H9 (cell line): ENCODE measurements at regions not wholly inside any gene's neighbourhood (a gene's known extent, or its start where the extent isn't known, plus 50 kb on each side); places are given as distances from the start of the nearest gene placed in this dataset.

Experiments
- DNase-seq: peaks from one replicate; pipeline ENCODE4 v3.0.0-alpha.2; 2017
- H2AFZ ChIP-seq: one replicate; pipeline ENCODE4 v1.6.1; 2013; ENCODE audit warnings: mild to moderate bottlenecking, low read length, control low read depth, moderate library complexity
- H2AK5ac ChIP-seq: 2 replicates; pipeline ENCODE4 v1.6.1; 2013; ENCODE audit warnings: low read length, control low read depth, mixed read lengths; ENCODE audit not compliant: insufficient read length
- H2BK120ac ChIP-seq: one replicate; pipeline ENCODE4 v1.6.1; 2013; ENCODE audit warnings: low read depth, mild to moderate bottlenecking, low read length, control low read depth, inconsistent platforms; ENCODE audit not compliant: poor library complexity, severe bottlenecking
- H2BK12ac ChIP-seq: 2 replicates; pipeline ENCODE4 v1.6.1; 2013; ENCODE audit warnings: low read length, control low read depth, mixed read lengths, low read depth; ENCODE audit not compliant: insufficient read length
- H2BK15ac ChIP-seq: 2 replicates; pipeline ENCODE4 v1.6.1; 2013; ENCODE audit warnings: low read depth, low read length, control low read depth
- H2BK20ac ChIP-seq: one replicate; pipeline ENCODE4 v1.6.1; 2013; ENCODE audit warnings: low read depth, mild to moderate bottlenecking, low read length, control low read depth, inconsistent platforms; ENCODE audit not compliant: poor library complexity, severe bottlenecking
- H2BK5ac ChIP-seq: 2 replicates; pipeline ENCODE4 v1.6.1; 2013; ENCODE audit warnings: low read length, control low read depth, mixed read lengths; ENCODE audit not compliant: insufficient read length
- H3K14ac ChIP-seq: 2 replicates; pipeline ENCODE4 v1.6.1; 2013; ENCODE audit warnings: low read length, control low read depth; ENCODE audit not compliant: insufficient read depth
- H3K18ac ChIP-seq: 2 replicates; pipeline ENCODE4 v1.6.1; 2013; ENCODE audit warnings: low read depth, mild to moderate bottlenecking, mixed read lengths, low read length, control low read depth; ENCODE audit not compliant: insufficient read length
- H3K23ac ChIP-seq: 2 replicates; pipeline ENCODE4 v1.6.1; 2013; ENCODE audit warnings: low read length, control low read depth, mixed read lengths, low read depth; ENCODE audit not compliant: insufficient read length
- H3K23me2 ChIP-seq: 2 replicates; pipeline ENCODE4 v1.6.1; 2013; ENCODE audit warnings: low read depth, mild to moderate bottlenecking, mixed read lengths, low read length, control low read depth; ENCODE audit not compliant: insufficient read length, poor library complexity, severe bottlenecking
- H3K27ac ChIP-seq: 2 replicates; pipeline ENCODE4 v1.5.1; 2013; ENCODE audit warnings: low read length, control low read depth, mixed read lengths, low read depth; ENCODE audit not compliant: insufficient read length
- H3K27me3 ChIP-seq: 2 replicates; pipeline ENCODE4 v1.6.1; 2013; ENCODE audit warnings: low read length, control low read depth, inconsistent platforms; ENCODE audit not compliant: insufficient read depth
- H3K4ac ChIP-seq: 2 replicates; pipeline ENCODE4 v1.6.1; 2013; ENCODE audit warnings: low read depth, mild to moderate bottlenecking, control low read depth, inconsistent platforms, low read length, moderate library complexity
- H3K4me1 ChIP-seq: 2 replicates; pipeline ENCODE4 v1.6.1; 2013; ENCODE audit warnings: low read length, control low read depth, inconsistent platforms; ENCODE audit not compliant: insufficient read depth
- H3K4me2 ChIP-seq: 2 replicates; pipeline ENCODE4 v1.6.1; 2013; ENCODE audit warnings: low read length, control low read depth, mixed read lengths; ENCODE audit not compliant: insufficient read length, insufficient read depth
- H3K56ac ChIP-seq: 2 replicates; pipeline ENCODE4 v1.6.1; 2013; ENCODE audit warnings: low read depth, mild to moderate bottlenecking, mixed read lengths, low read length, control low read depth; ENCODE audit not compliant: insufficient read length
- H3K79me1 ChIP-seq: 2 replicates; pipeline ENCODE4 v1.6.1; 2013; ENCODE audit warnings: low read depth, mild to moderate bottlenecking, moderate library complexity, low read length, control low read depth, inconsistent platforms; ENCODE audit not compliant: insufficient read depth, poor library complexity, severe bottlenecking
- H3K79me2 ChIP-seq: 2 replicates; pipeline ENCODE4 v1.6.1; 2013; ENCODE audit warnings: low read length, control low read depth, inconsistent platforms; ENCODE audit not compliant: insufficient read depth
- H3K9ac ChIP-seq: 2 replicates; pipeline ENCODE4 v1.6.1; 2013; ENCODE audit warnings: low read length, control low read depth, mixed read lengths; ENCODE audit not compliant: insufficient read length; ENCODE audit errors: extremely low read depth
- H3K9me3 ChIP-seq: one replicate; pipeline ENCODE4 v1.6.1; 2013; ENCODE audit warnings: low read depth, low read length, inconsistent platforms; ENCODE audit not compliant: control insufficient read depth
- H3T11ph ChIP-seq: one replicate; pipeline ENCODE4 v1.6.1; 2013; ENCODE audit warnings: mild to moderate bottlenecking, low read length, control low read depth, inconsistent platforms
- H4K20me1 ChIP-seq: one replicate; pipeline ENCODE4 v1.6.1; 2013; ENCODE audit not compliant: control insufficient read depth, insufficient read length, insufficient read depth
- H4K5ac ChIP-seq: 2 replicates; pipeline ENCODE4 v1.6.1; 2013; ENCODE audit warnings: low read depth, mild to moderate bottlenecking, mixed read lengths, low read length, control low read depth; ENCODE audit not compliant: insufficient read length
- H4K8ac ChIP-seq: replicated peaks from 2 replicates; pipeline ENCODE4 v1.6.1; 2013; ENCODE audit warnings: low read length, control low read depth, mixed read lengths, low read depth; ENCODE audit not compliant: insufficient read length
- H4K91ac ChIP-seq: 2 replicates; pipeline ENCODE4 v1.6.1; 2013; ENCODE audit warnings: low read depth, mild to moderate bottlenecking, moderate library complexity, mixed read lengths, low read length, control low read depth; ENCODE audit not compliant: insufficient read length
- H3K27ac Mint-ChIP-seq, 3 experiments: 2 replicates in 2 of 3; 3 replicates in 1 of 3; pipeline ENCODE4 v1.8.0; 2020 to 2021; ENCODE audit warnings: mixed read lengths in 3 of 3, mild to moderate bottlenecking in 1 of 3, moderate library complexity in 1 of 3
- H3K27me3 Mint-ChIP-seq: 2 replicates; pipeline ENCODE4 v1.8.0; 2021; ENCODE audit warnings: low read depth, mild to moderate bottlenecking, moderate library complexity, mixed read lengths
- H3K36me3 Mint-ChIP-seq, 3 experiments: 2 replicates in 2 of 3; 3 replicates in 1 of 3; pipeline ENCODE4 v1.8.0; 2020 to 2021; ENCODE audit warnings: low read depth in 3 of 3, mixed read lengths in 3 of 3; ENCODE audit not compliant: insufficient read depth in 1 of 3
- H3K4me1 Mint-ChIP-seq, 2 experiments: 2 replicates each; pipeline ENCODE4 v1.8.0; 2020; ENCODE audit warnings: mixed read lengths in 2 of 2
- H3K4me3 Mint-ChIP-seq, 2 experiments: 2 replicates in 1 of 2; 3 replicates in 1 of 2; pipeline ENCODE4 v1.8.0; 2020 to 2021; ENCODE audit warnings: mild to moderate bottlenecking in 2 of 2, mixed read lengths in 2 of 2, moderate library complexity in 1 of 2
- H3K9me3 Mint-ChIP-seq, 2 experiments: 2 replicates in 1 of 2; 3 replicates in 1 of 2; pipeline ENCODE4 v1.8.0; 2020; ENCODE audit warnings: mild to moderate bottlenecking in 2 of 2, mixed read lengths in 2 of 2, moderate library complexity in 1 of 2
- CTCF ChIP-seq: fragments of 200-600 bp; sonication (generic); conservative IDR thresholded peaks from 3 replicates; pipeline ENCODE4 v1.8.0; 2021; ENCODE audit warnings: antibody characterized with exemption, mild to moderate bottlenecking
- WGBS: extraction: QIAGEN DNeasy Blood & Tissue Kit; methylation state at CpG from one replicate; pipeline ENCODE4 v1.1.7; 2013; ENCODE audit warnings: missing lambda C conversion rate, low lambda C conversion rate, mixed read lengths; ENCODE audit not compliant: insufficient read length; ENCODE audit errors: extremely low coverage; 5-methylcytosine and 5-hydroxymethylcytosine counted together

- H4K91ac ChIP-seq = no peak overlapping the region
- H3K27me3 Mint-ChIP-seq = no peaks in the 10 kb centered on the region
- H3K9me3 ChIP-seq = no peaks in the 10 kb centered on the region
- no peak overlapping the region for H2BK120ac ChIP-seq
- peak overlapping the region in 1 of 3 experiments; percentile 34; a peak in 1 of 7 replicates for H3K27ac Mint-ChIP-seq
- H3K4me2 ChIP-seq = no peak overlapping the region
- no peaks in the 10 kb centered on the region for H4K20me1 ChIP-seq
- H2AFZ ChIP-seq = no peak overlapping the region
- no peak overlapping the region for H3K23ac ChIP-seq
- H3K79me2 ChIP-seq = no peaks in the 10 kb centered on the region
- H3K56ac ChIP-seq = no peak overlapping the region
- no peak overlapping the region for H3K14ac ChIP-seq
- no peak overlapping the region for H4K8ac ChIP-seq
- H3K9ac ChIP-seq = no peak overlapping the region
- H3K36me3 Mint-ChIP-seq = no peaks in the 10 kb centered on the region
- no peak overlapping the region for H2BK12ac ChIP-seq
- H3K9me3 Mint-ChIP-seq = no peaks in the 10 kb centered on the region
- H3K4me1 ChIP-seq = peaks cover under 1% of the 10 kb centered on the region; the same call in 1 of the 2 replicates
- H3K4me3 Mint-ChIP-seq = no peak overlapping the region
- no CpG with 5 or more reads among the region's 1 CpG for WGBS
- H3K4ac ChIP-seq = no peak overlapping the region
- H2BK5ac ChIP-seq = no peak overlapping the region
- H2BK20ac ChIP-seq = no peak overlapping the region
- no peak overlapping the region for H4K5ac ChIP-seq
- no peak overlapping the region for H3K27ac ChIP-seq
- H2AK5ac ChIP-seq = no peak overlapping the region
- H3K4me1 Mint-ChIP-seq = peaks cover 8 to 11% of the 10 kb centered on the region in 2 experiments
- H3K27me3 ChIP-seq = no peaks in the 10 kb centered on the region
- no peak overlapping the region for H3K18ac ChIP-seq
- DNase-seq = no peak
- no peak for TF ChIP-seq CTCF
- H3T11ph ChIP-seq = no peak overlapping the region
- no peaks in the 10 kb centered on the region for H3K23me2 ChIP-seq
- H2BK15ac ChIP-seq = no peak overlapping the region
- no peaks in the 10 kb centered on the region for H3K79me1 ChIP-seq
Measured at GRCh38 chr14:84535976-84536375, 994.0 kb upstream of the FLRT2 start.
